ENCODE measurements at regions not wholly inside any gene's neighbourhood (a gene's known extent, or its start where the extent isn't known, plus 50 kb on each side); places are given as distances from the start of the nearest gene placed in this dataset.

DNA sequence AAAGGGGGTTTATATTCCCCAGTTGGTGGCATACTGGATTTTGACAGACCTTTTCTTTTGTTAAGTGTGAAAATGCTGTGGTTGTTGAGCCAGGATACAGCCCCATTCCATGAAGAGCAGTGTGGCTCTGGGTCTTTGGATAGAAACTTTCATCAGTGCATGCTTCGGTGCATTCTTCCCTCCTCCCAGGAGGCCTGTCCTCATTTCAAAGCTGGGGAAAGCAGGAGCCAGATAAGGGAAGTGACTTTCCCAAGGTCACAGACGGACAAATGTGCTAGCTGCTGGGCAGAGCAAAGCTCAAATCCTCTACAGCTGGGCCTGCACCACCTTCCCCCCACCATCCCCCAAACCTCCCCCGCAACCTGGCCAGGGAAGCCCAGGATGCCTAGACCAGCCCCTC lies 184.5 kb upstream of the NTM start:
- H3K9ac ChIP-seq (ENCODE audit: insufficient read depth, low read length), result no peak overlapping the region
- no peaks in the 10 kb centered on the region for H3K27me3 ChIP-seq (ENCODE audit: control insufficient read depth, insufficient read depth, low read length)
- no peak overlapping the region for H3K27ac ChIP-seq (ENCODE audit: insufficient read depth, low read length)
- no peaks in the 10 kb centered on the region for H4K20me1 ChIP-seq (ENCODE audit: control insufficient read depth, extremely low read depth, insufficient read depth, low read length)
- H3K4me3 ChIP-seq (replicated peaks in 1 of 4; ENCODE audit: control extremely low read depth in 1 of 4, insufficient read depth in 1 of 4, low read depth in 3 of 4, low read length in 4 of 4), result no peak overlapping the region
- H3K4me2 ChIP-seq (ENCODE audit: extremely low read depth, insufficient read depth, low read length), result no peak overlapping the region
- no peaks in the 10 kb centered on the region for H3K79me2 ChIP-seq (ENCODE audit: control insufficient read depth, insufficient read depth, low read length)
- no peak for DNase-seq (ENCODE audit: low read depth in 2 of 2)
- H3K4me1 ChIP-seq (ENCODE audit: control insufficient read depth, extremely low read depth, insufficient read depth, low read length), result no peaks in the 10 kb centered on the region
- H3K36me3 ChIP-seq (ENCODE audit: control insufficient read depth, insufficient read depth, low read length), result no peaks in the 10 kb centered on the region
- H2AFZ ChIP-seq (ENCODE audit: low read length), result no peak overlapping the region
- H3K9me3 ChIP-seq (ENCODE audit: control insufficient read depth, insufficient read depth, low read depth, low read length), result no peaks in the 10 kb centered on the region
- no peak for TF ChIP-seq EZH2 (IDR thresholded peaks at IDR 0.05; ENCODE audit: low read length, missing control alignments)
- TF ChIP-seq CTCF (conservative IDR thresholded peaks at IDR 0.05 in 1 of 2, IDR thresholded peaks at IDR 0.05 in 1 of 2; ENCODE audit: low read depth in 1 of 2, low read length in 2 of 2), result no peak

DNA sequence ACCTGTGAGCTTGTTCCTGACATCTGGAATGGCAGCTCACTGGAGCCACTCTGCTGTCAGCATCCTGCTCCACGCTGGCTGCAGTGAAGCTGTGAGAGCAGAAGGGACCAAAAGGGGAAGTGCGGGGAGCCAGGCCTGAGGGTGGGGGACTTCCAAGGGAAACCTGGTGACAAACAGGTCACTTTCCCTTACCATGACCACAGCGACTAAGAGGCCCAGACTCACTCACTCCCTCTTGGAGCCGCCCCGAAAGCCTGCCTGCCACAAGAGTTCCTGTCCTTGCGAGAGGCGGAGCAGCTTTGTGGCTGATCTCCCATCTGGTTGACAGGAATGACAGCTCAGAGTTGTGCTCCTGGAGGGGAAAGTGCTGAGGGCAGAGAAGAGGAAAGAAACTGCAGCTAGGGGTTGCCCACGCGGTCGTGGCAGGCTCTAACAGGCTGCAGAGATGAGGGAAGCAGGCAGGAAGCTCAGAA lies 183.8 kb upstream of the NTM start:
- no peak overlapping the region for H2AFZ ChIP-seq (ENCODE audit: low read length)
- H3K9ac ChIP-seq (ENCODE audit: insufficient read depth, low read length), result no peak overlapping the region

DNA sequence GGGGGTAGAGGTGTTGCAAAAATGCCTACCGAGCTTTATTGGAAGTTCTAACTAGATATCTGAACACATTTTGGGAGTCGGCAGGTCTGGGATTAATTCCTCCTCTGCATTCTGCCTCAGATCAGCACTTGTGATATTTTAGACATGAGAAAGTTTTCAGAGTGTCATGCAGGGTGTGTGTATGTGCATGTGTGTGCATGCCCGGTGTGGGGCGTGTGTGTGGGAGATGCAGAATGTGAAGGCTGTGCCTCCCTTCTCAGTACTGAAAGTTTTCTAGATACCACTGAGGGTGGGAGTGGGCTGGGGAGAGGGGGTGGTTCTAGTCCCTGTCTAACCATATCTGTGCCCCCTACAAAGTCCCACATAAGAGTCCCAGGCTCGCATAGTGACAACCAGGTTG lies 180.0 kb upstream of the NTM start:
- Histone ChIP-seq H3K36me3 (ENCODE audit: control insufficient read depth, insufficient read depth, low read length) (no peaks in the 10 kb centered on the region), H4K20me1 (ENCODE audit: control insufficient read depth, extremely low read depth, insufficient read depth, low read length) (no peaks in the 10 kb centered on the region), H3K4me3 (replicated peaks in 1 of 4; ENCODE audit: control extremely low read depth in 1 of 4, insufficient read depth in 1 of 4, low read depth in 3 of 4, low read length in 4 of 4) (no peak overlapping the region), H3K9me3 (ENCODE audit: control insufficient read depth, insufficient read depth, low read depth, low read length) (no peaks in the 10 kb centered on the region), H3K4me2 (ENCODE audit: extremely low read depth, insufficient read depth, low read length) (no peak overlapping the region), H3K27ac (ENCODE audit: insufficient read depth, low read length) (no peak overlapping the region), H3K9ac (ENCODE audit: insufficient read depth, low read length) (no peak overlapping the region), H3K79me2 (ENCODE audit: control insufficient read depth, insufficient read depth, low read length) (no peaks in the 10 kb centered on the region), H3K4me1 (ENCODE audit: control insufficient read depth, extremely low read depth, insufficient read depth, low read length) (no peaks in the 10 kb centered on the region), H2AFZ (ENCODE audit: low read length) (no peak overlapping the region), H3K27me3 (ENCODE audit: control insufficient read depth, insufficient read depth, low read length) (no peaks in the 10 kb centered on the region)
- TF ChIP-seq CTCF (conservative IDR thresholded peaks at IDR 0.05 in 1 of 2, IDR thresholded peaks at IDR 0.05 in 1 of 2; ENCODE audit: low read depth in 1 of 2, low read length in 2 of 2) (no peak), EZH2 (IDR thresholded peaks at IDR 0.05; ENCODE audit: low read length, missing control alignments) (no peak)
- DNase-seq (ENCODE audit: low read depth in 2 of 2), result no peak

More for the DNA sequence above, 183.8 kb upstream of the NTM start:
- Histone ChIP-seq H3K79me2 (ENCODE audit: control insufficient read depth, insufficient read depth, low read length) (no peaks in the 10 kb centered on the region), H4K20me1 (ENCODE audit: control insufficient read depth, extremely low read depth, insufficient read depth, low read length) (no peaks in the 10 kb centered on the region), H3K36me3 (ENCODE audit: control insufficient read depth, insufficient read depth, low read length) (no peaks in the 10 kb centered on the region), H3K4me1 (ENCODE audit: control insufficient read depth, extremely low read depth, insufficient read depth, low read length) (no peaks in the 10 kb centered on the region), H3K9me3 (ENCODE audit: control insufficient read depth, insufficient read depth, low read depth, low read length) (no peaks in the 10 kb centered on the region), H3K27me3 (ENCODE audit: control insufficient read depth, insufficient read depth, low read length) (no peaks in the 10 kb centered on the region), H3K27ac (ENCODE audit: insufficient read depth, low read length) (no peak overlapping the region), H3K4me3 (replicated peaks in 1 of 4; ENCODE audit: control extremely low read depth in 1 of 4, insufficient read depth in 1 of 4, low read depth in 3 of 4, low read length in 4 of 4) (no peak overlapping the region), H3K4me2 (ENCODE audit: extremely low read depth, insufficient read depth, low read length) (no peak overlapping the region)
- TF ChIP-seq EZH2 (IDR thresholded peaks at IDR 0.05; ENCODE audit: low read length, missing control alignments) (no peak), CTCF (conservative IDR thresholded peaks at IDR 0.05 in 1 of 2, IDR thresholded peaks at IDR 0.05 in 1 of 2; ENCODE audit: low read depth in 1 of 2, low read length in 2 of 2) (no peak)
- no peak for DNase-seq (ENCODE audit: low read depth in 2 of 2)
